H1 (cell line): ENCODE measurements at regions not wholly inside any gene's neighbourhood (a gene's known extent, or its start where the extent isn't known, plus 50 kb on each side); places are given as distances from the start of the nearest gene placed in this dataset.
"Not testable (repeated sequence)": the region's sequence is repeated elsewhere in the genome, so short reads cannot be mapped to it uniquely, and the experiment has no call there.

Experiments
- CTCF ChIA-PET: fragments of 300-600 bp; sonication (Branson Sonifier 250); formaldehyde crosslinking; loops from one replicate; lab custom pipeline; 2021; ENCODE audit not compliant: partially characterized antibody; lab: Charles Lee
- POLR2A ChIA-PET: fragments of 300-600 bp; sonication (Branson Sonifier 250); formaldehyde crosslinking; loops from one replicate; lab custom pipeline; 2021; ENCODE audit warnings: inconsistent platforms; ENCODE audit not compliant: partially characterized antibody; lab: Charles Lee
- DNase-seq, 2 experiments: peaks; one replicate each; pipeline versions ENCODE4 v3.0.0 to v3.0.0-alpha.2; 2010 to 2022; ENCODE audit warnings: low spot score in 2 of 2, low read depth in 1 of 2, mixed read lengths in 1 of 2
- FAIRE-seq: peaks from 2 replicates; lab custom pipeline; 2011; peaks lifted over from hg19 to GRCh38; lab: Jason Lieb, UNC
- H2AFZ ChIP-seq: 2 replicates; pipeline ENCODE4 v1.8.1; 2012; ENCODE audit warnings: low read length, inconsistent platforms
- H2AK5ac ChIP-seq: 2 replicates; pipeline ENCODE4 v1.6.1; 2013; ENCODE audit warnings: low read depth, low read length
- H2BK120ac ChIP-seq: replicated peaks from 2 replicates; pipeline ENCODE3; 2013; ENCODE audit warnings: low read depth, low read length, inconsistent platforms
- H2BK12ac ChIP-seq: 2 replicates; pipeline ENCODE4 v1.6.1; 2013; ENCODE audit warnings: low read depth, low read length
- H2BK15ac ChIP-seq: 2 replicates; pipeline ENCODE4 v1.6.1; 2013; ENCODE audit warnings: low read length
- H2BK20ac ChIP-seq: 2 replicates; pipeline ENCODE4 v1.6.1; 2013; ENCODE audit warnings: low read length
- H2BK5ac ChIP-seq: 2 replicates; pipeline ENCODE4 v1.6.1; 2013; ENCODE audit warnings: low read depth, low read length
- H3K14ac ChIP-seq: 2 replicates; pipeline ENCODE4 v1.6.1; 2013; ENCODE audit warnings: inconsistent platforms; ENCODE audit not compliant: insufficient read length
- H3K18ac ChIP-seq: 2 replicates; pipeline ENCODE4 v1.6.1; 2013; ENCODE audit warnings: low read length; ENCODE audit errors: extremely low read depth
- H3K23ac ChIP-seq: 2 replicates; pipeline ENCODE4 v1.6.1; 2013; ENCODE audit warnings: inconsistent platforms; ENCODE audit not compliant: insufficient read length
- H3K23me2 ChIP-seq: 2 replicates; pipeline ENCODE4 v1.6.1; 2013; ENCODE audit warnings: low read depth, low read length
- H3K27ac ChIP-seq: 2 replicates; pipeline ENCODE4 v1.6.1; 2011; ENCODE audit warnings: low read depth, low read length, inconsistent platforms
- H3K27me3 ChIP-seq, 4 experiments: replicated peaks in 1 of 4; 1 replicate in 1 of 4; 2 replicates in 3 of 4; pipeline versions ENCODE4 v1.6.1 to v1.8.1; 2011 to 2013; ENCODE audit warnings: low read length in 3 of 4, mild to moderate bottlenecking in 3 of 4, inconsistent platforms in 2 of 4, mixed read lengths in 2 of 4, moderate library complexity in 1 of 4; ENCODE audit not compliant: control insufficient read depth in 3 of 4, insufficient read depth in 3 of 4; ENCODE audit errors: extremely low read depth in 1 of 4
- H3K36me3 ChIP-seq, 4 experiments: 2 replicates each; pipeline versions ENCODE4 v1.6.1 to v1.8.1; 2011 to 2013; ENCODE audit warnings: mild to moderate bottlenecking in 4 of 4, low read length in 3 of 4, moderate library complexity in 2 of 4, control low read depth in 1 of 4, inconsistent platforms in 1 of 4; ENCODE audit not compliant: insufficient read depth in 4 of 4, control insufficient read depth in 2 of 4
- H3K4ac ChIP-seq: replicated peaks from 2 replicates; pipeline ENCODE3; 2013; ENCODE audit warnings: low read length, low read depth, mixed read lengths, inconsistent platforms; ENCODE audit not compliant: insufficient read length
- H3K4me1 ChIP-seq, 4 experiments: replicated peaks in 1 of 4; 1 replicate in 1 of 4; 2 replicates in 3 of 4; pipeline versions ENCODE4 v1.6.1 to v1.8.1; 2011 to 2013; ENCODE audit warnings: low read length in 3 of 4, inconsistent platforms in 2 of 4, mixed read lengths in 1 of 4; ENCODE audit not compliant: insufficient read depth in 4 of 4, control insufficient read depth in 3 of 4
- H3K4me2 ChIP-seq, 2 experiments: 2 replicates each; pipeline versions ENCODE4 v1.6.1 to v1.8.1; 2011 to 2013; ENCODE audit warnings: low read depth in 2 of 2, low read length in 2 of 2, control low read depth in 1 of 2, inconsistent platforms in 1 of 2, mild to moderate bottlenecking in 1 of 2; ENCODE audit not compliant: insufficient read depth in 1 of 2
- H3K4me3 ChIP-seq, 4 experiments: fragments of 200-600, 300-600 bp in 1 of 4; sonication (generic), shearing (Covaris generic), sonication (Bioruptor Twin) in 1 of 4; 2 replicates each; pipeline versions ENCODE4 v1.5.1 to v1.8.1; 2011 to 2016; ENCODE audit warnings: low read length in 4 of 4, low read depth in 3 of 4, control low read depth in 2 of 4, inconsistent platforms in 2 of 4, mild to moderate bottlenecking in 2 of 4, mixed read lengths in 1 of 4, moderate library complexity in 1 of 4; ENCODE audit not compliant: insufficient read depth in 2 of 4; ENCODE audit errors: extremely low read depth in 1 of 4
- H3K56ac ChIP-seq: replicated peaks from 2 replicates; pipeline ENCODE3; 2013; ENCODE audit warnings: low read depth, mild to moderate bottlenecking, mixed read lengths, low read length, inconsistent platforms; ENCODE audit not compliant: insufficient read length
- H3K79me1 ChIP-seq: 2 replicates; pipeline ENCODE4 v1.6.1; 2013; ENCODE audit warnings: low read depth, low read length, control low read depth
- H3K79me2 ChIP-seq, 2 experiments: 2 replicates each; pipeline versions ENCODE4 v1.6.1 to v1.8.1; 2012 to 2013; ENCODE audit warnings: low read length in 2 of 2, mild to moderate bottlenecking in 2 of 2, inconsistent platforms in 1 of 2; ENCODE audit not compliant: insufficient read depth in 2 of 2, control insufficient read depth in 1 of 2
- H3K9ac ChIP-seq, 4 experiments: replicated peaks in 1 of 4; 1 replicate in 1 of 4; 2 replicates in 3 of 4; pipeline versions ENCODE4 v1.6.1 to v1.8.1; 2011 to 2013; ENCODE audit warnings: low read depth in 3 of 4, low read length in 3 of 4, control low read depth in 2 of 4, mild to moderate bottlenecking in 2 of 4, moderate library complexity in 2 of 4, inconsistent platforms in 1 of 4; ENCODE audit errors: extremely low read depth in 1 of 4
- H3K9me3 ChIP-seq, 2 experiments: 2 replicates each; pipeline versions ENCODE4 v1.6.1 to v1.8.1; 2012 to 2013; ENCODE audit warnings: mild to moderate bottlenecking in 2 of 2, moderate library complexity in 2 of 2, control low read depth in 1 of 2, inconsistent platforms in 1 of 2, low read depth in 1 of 2, low read length in 1 of 2, mixed read lengths in 1 of 2; ENCODE audit not compliant: insufficient read depth in 2 of 2
- H4K20me1 ChIP-seq, 2 experiments: replicated peaks in 1 of 2; 2 replicates each; pipeline versions ENCODE3 to v1.8.1; 2011 to 2013; ENCODE audit warnings: inconsistent platforms in 2 of 2, low read length in 2 of 2, mild to moderate bottlenecking in 1 of 2; ENCODE audit not compliant: insufficient read depth in 2 of 2, control insufficient read depth in 1 of 2
- H4K5ac ChIP-seq: 2 replicates; pipeline ENCODE4 v1.6.1; 2013; ENCODE audit warnings: low read length, low read depth, mixed read lengths, inconsistent platforms; ENCODE audit not compliant: insufficient read length
- H4K8ac ChIP-seq: 2 replicates; pipeline ENCODE4 v1.8.0; 2013; ENCODE audit warnings: mild to moderate bottlenecking, moderate library complexity, low read length, inconsistent platforms; ENCODE audit not compliant: insufficient read depth; ENCODE audit errors: extremely low read depth
- H4K91ac ChIP-seq: replicated peaks from 2 replicates; pipeline ENCODE3; 2013; ENCODE audit warnings: low read length, mixed read lengths, inconsistent platforms; ENCODE audit not compliant: insufficient read length
- MAX ChIP-seq: IDR thresholded peaks from 2 replicates; pipeline ENCODE4 v1.6.1; 2012; ENCODE audit warnings: inconsistent platforms
- WGBS, 2 experiments: shearing (Covaris generic) in 1 of 2; methylation state at CpG; one replicate each; pipeline versions ENCODE4 v1.1.6 to v1.1.7; 2013 to 2015; ENCODE audit warnings: low lambda C conversion rate in 2 of 2, mixed read lengths in 2 of 2, inconsistent platforms in 1 of 2, low coverage in 1 of 2, missing lambda C conversion rate in 1 of 2; ENCODE audit not compliant: insufficient replicate concordance in 2 of 2, insufficient coverage in 1 of 2, insufficient read length in 1 of 2; ENCODE audit errors: extremely low coverage in 1 of 2, missing lambda C conversion rate in 1 of 2; 5-methylcytosine and 5-hydroxymethylcytosine counted together

GRCh38 chr5:179403426-179404147 is 58.3 kb upstream of the ADAMTS2 start (continued):
- no peak for TF ChIP-seq MAX

GRCh38 chr5:179400435-179400834 is 55.2 kb upstream of the ADAMTS2 start:
- not testable (repeated sequence) for H2BK120ac ChIP-seq, H3K18ac ChIP-seq, DNase-seq

More at GRCh38 chr5:179400435-179400834, 55.2 kb upstream of the ADAMTS2 start:
- H4K8ac ChIP-seq, H3K56ac ChIP-seq, H3K23ac ChIP-seq, H3K14ac ChIP-seq, CTCF ChIA-PET, H2BK15ac ChIP-seq, H3K9ac ChIP-seq, H3K27ac ChIP-seq, H2BK20ac ChIP-seq, H3K36me3 ChIP-seq, FAIRE-seq, H3K79me1 ChIP-seq, H4K91ac ChIP-seq, H4K5ac ChIP-seq, H2BK12ac ChIP-seq, H3K4me1 ChIP-seq, H3K79me2 ChIP-seq, H4K20me1 ChIP-seq, H3K4ac ChIP-seq, H3K27me3 ChIP-seq, H2BK5ac ChIP-seq, H2AK5ac ChIP-seq, POLR2A ChIA-PET, H2AFZ ChIP-seq, H3K4me2 ChIP-seq, H3K23me2 ChIP-seq, H3K4me3 ChIP-seq: not testable (repeated sequence)
- peaks cover 24 to 32% of the 10 kb centered on the region in 2 experiments; a peak in 3 of 4 replicates for H3K9me3 ChIP-seq
- WGBS, 2 experiments: 82% methylated on average over 2 of the region's 2 CpGs; no CpG with 5 or more reads in 1 of the 2 experiments
